ENCODE measurements at regions not wholly inside any gene's neighbourhood (a gene's known extent, or its start where the extent isn't known, plus 50 kb on each side); places are given as distances from the start of the nearest gene placed in this dataset.

GRCh38 chr10:131585761-131586160 lies 274.2 kb upstream of the TCERG1L start:
- no peak for DNase-seq

GRCh38 chr10:131586958-131587357 lies 275.4 kb upstream of the TCERG1L start:
- DNase-seq = no peak

GRCh38 chr10:131587976-131588680 lies 276.6 kb upstream of the TCERG1L start:
- no peak for DNase-seq

GRCh38 chr10:131588704-131589220 lies 277.2 kb upstream of the TCERG1L start:
- no peak for DNase-seq

DNA sequence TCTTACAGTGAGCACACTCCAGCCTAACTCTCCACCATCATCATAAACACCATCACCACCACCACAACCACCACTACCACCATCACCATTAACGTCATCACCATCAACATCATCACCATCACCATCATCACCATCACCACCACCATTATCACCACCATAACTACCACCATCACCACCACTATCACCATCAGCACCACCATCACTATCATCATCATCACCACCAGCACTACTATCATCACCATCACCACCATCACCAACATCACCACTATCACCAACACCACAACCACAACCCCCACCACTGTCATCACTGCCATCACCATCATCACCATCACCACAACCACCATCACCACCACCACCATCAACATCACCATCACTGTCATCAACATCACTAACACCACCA lies 279.0 kb upstream of the TCERG1L start:
- DNase-seq = no peak

DNA sequence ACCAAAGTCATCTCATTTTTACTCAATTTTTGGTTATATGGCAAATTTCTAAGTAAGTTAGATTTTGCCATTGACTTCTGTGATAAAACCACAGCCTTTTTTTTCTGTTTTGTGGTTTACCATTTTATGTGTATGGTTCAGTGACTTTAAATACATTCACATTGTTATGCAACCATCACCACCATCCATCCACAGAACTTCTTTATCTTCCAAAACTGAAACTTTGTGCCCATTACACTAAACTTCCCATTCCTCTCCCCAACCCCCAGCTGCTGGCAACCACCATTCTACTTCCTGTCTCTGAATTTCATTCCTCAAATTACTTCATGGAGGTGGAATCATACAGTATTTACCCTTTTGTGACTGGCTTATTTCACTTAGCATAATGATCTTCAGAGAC lies 280.4 kb upstream of the TCERG1L start:
- DNase-seq = no peak

- DNase-seq = no peak
These were observed 291.6 kb upstream of the PPP2R2D start for GRCh38 chr10:131609176-131609575.

DNA sequence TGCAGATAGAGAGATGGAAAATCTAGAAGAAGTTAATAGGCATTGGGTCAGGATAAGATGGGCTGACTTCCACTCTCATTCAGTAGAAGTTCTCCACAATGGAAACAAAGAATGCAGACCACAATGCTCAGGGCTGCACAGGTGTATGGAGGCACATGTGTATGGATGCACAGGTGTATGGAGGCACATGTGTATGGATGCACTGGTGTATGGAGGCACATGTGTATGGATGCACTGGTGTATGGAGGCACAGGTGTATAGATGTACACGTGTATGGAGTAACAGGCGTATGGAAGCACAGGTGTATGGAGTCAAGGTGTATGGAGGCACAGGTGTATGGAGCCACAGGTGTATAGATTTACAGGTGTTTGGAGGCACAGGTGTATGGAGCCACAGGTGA lies 285.7 kb upstream of the PPP2R2D start:
- no peak for DNase-seq

DNA sequence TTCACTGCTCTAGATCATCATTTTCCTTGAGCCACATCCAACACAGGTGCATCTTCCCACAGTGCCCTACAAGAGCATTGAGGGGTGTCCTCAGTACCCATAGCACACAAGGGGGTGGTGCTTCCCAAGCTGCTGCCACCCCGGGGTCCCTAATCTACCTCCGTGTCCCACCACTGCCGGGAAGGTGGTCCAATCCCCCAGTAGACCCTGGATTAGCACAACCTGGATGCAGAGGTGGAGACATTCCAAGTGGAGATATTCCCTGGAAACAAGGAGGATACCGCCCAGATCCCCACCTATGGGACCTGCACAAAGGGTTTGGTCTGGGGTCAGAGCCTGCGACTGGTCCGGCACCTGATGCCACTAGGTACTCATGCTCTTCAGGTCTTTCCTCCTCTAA lies 284.8 kb upstream of the PPP2R2D start:
- no peak for DNase-seq

- DNase-seq = no peak
These were observed 283.5 kb upstream of the PPP2R2D start for GRCh38 chr10:131617113-131617858.

- DNase-seq = no peak
These were observed 282.1 kb upstream of the PPP2R2D start for GRCh38 chr10:131618587-131619267.

GRCh38 chr10:131620314-131620713 lies 280.5 kb upstream of the PPP2R2D start:
- no peak for DNase-seq

DNA sequence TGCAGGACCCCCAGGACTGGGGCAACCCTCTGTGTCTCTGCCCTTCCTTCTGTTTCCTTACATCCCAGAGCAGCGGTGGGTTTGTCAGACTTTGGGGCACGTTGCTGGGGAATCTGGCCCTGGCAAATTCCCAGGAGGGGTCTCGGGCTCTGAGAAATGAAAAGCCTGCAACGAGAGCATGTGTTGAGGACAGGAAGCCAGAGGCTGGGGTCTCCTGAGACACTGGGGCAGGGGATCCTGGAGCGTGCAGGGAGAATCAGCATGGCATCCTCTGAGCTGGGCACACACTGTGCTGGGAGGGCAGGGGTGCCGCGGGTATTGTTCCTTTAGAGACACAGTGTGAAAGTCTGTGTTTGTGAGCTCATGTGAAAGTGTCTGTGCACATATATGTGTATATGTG lies 279.9 kb upstream of the PPP2R2D start:
- no peak for DNase-seq

- DNase-seq = no peak
These were observed 278.8 kb upstream of the PPP2R2D start for GRCh38 chr10:131621784-131622624.

DNA sequence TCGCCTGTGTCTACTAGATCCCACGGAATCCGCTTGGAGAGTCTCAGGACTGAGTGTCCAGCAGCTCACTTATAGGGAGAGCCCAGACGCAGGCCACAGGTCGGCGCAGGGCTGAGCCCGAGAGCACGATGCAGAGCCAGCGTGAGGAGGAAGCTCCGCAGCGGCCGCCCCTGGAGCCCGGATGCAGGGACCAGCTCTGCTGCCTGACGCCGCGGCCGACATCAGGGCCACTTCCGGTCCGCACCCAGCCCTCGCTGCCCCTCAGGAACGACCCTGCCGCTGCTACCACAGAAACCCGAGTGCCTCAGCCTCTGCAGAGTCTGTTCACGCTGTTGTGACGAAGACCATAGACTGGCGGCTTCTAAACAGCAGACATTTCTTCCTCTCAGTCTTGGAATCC lies 275.8 kb upstream of the PPP2R2D start:
- DNase-seq = no peak

- no peak for DNase-seq
These were observed 274.5 kb upstream of the PPP2R2D start for GRCh38 chr10:131626274-131626673.

- no peak for DNase-seq
These were observed 271.6 kb upstream of the PPP2R2D start for GRCh38 chr10:131629026-131629770.

GRCh38 chr10:131630772-131631258 lies 270.0 kb upstream of the PPP2R2D start:
- no peak for DNase-seq

DNA sequence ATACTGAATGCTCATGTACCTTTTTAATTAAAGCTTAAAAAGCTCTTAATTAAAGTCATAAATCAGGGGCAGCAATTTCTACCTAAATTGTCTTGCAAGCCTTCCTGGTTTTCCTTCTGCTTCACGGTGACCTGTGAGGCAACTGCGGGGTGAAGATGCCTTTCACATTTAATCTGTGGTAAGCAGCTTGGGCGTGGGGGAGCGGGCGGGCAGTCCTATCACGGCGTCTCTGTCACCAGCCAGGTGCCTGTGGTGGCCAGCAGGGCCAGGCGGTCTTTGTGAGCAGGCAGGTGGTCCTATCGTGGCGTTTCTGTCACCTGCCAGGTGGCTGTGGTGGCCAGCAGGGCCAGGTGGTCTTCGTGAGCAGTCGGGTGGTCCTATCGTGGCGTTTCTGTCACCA lies 269.2 kb upstream of the PPP2R2D start:
- DNase-seq = no peak

- DNase-seq = no peak
These were observed 265.2 kb upstream of the PPP2R2D start for GRCh38 chr10:131635564-131636015.

DNA sequence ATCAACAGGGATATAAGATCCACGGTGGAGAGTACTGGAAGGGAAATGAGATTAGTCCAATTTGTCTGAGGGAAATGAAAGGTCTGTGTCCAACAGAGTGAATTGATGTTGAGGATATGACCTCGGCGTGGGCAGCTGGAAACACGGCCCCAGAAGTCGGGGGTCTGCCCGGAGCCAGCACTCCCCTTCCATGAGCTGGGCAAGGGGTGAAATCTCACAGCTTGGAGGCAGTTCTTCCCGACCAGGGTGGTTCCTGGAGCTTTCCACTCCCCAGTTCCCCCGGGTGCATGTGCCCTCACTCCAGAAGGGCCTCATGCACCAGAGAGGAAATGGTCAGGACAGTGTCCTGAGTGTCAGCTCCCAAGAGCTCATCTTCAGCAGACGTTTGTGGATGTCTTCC lies 264.7 kb upstream of the PPP2R2D start:
- no peak for DNase-seq
